MM.1S (cell line): ENCODE measurements at regions not wholly inside any gene's neighbourhood (a gene's known extent, or its start where the extent isn't known, plus 50 kb on each side); places are given as distances from the start of the nearest gene placed in this dataset.

Source experiments
- CTCF ChIP-seq: fragments of 300-600 bp; sonication (generic); IDR thresholded peaks from 2 replicates; pipeline ENCODE4 v1.5.1; 2016; ENCODE audit warnings: antibody characterized with exemption, low read length, mixed read lengths
- EZH2 ChIP-seq: fragments of 300-600 bp; sonication (generic); optimal IDR thresholded peaks from 2 replicates; pipeline ENCODE3; 2017; ENCODE audit warnings: low read depth, mild to moderate bottlenecking, antibody characterized with exemption, low read length, mixed read lengths
- EZH2phosphoT487 ChIP-seq: fragments of 300-600 bp; sonication (generic); IDR thresholded peaks from 2 replicates; pipeline ENCODE4 v1.6.1; 2018; ENCODE audit warnings: antibody characterized with exemption, low read length

GRCh38 chr3:81303321-81303720, 458.1 kb downstream of the GBE1 start:
- TF ChIP-seq CTCF (no peak), EZH2phosphoT487 (no peak), EZH2 (no peak)
